HK-2 (cell line): ENCODE measurements at regions not wholly inside any gene's neighbourhood (a gene's known extent, or its start where the extent isn't known, plus 50 kb on each side); places are given as distances from the start of the nearest gene placed in this dataset.

Experiments
- DNase-seq: peaks from one replicate; pipeline ENCODE4 v3.0.0-alpha.2; 2018; ENCODE audit not compliant: unreplicated experiment

DNA sequence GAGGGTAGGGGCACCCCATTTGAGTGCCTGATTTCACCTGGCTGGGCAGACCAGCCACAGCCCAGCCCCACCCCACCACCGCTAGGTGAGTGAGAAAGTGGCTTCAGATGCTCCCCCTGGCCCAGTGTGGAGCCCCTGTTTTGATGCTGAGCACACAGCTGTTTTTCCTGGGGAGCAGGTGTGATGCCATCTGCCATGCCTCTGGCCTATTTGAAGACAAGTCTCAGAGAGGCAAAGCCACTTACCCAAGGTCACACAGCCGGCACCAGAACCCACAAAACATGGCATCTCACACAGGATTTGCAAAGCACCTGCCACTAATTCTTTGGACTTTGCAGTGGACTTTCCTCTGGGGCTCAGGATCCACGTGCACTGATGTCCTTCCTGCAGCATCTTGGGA is 131.3 kb downstream of the INHBB start:
- no peak for DNase-seq

DNA sequence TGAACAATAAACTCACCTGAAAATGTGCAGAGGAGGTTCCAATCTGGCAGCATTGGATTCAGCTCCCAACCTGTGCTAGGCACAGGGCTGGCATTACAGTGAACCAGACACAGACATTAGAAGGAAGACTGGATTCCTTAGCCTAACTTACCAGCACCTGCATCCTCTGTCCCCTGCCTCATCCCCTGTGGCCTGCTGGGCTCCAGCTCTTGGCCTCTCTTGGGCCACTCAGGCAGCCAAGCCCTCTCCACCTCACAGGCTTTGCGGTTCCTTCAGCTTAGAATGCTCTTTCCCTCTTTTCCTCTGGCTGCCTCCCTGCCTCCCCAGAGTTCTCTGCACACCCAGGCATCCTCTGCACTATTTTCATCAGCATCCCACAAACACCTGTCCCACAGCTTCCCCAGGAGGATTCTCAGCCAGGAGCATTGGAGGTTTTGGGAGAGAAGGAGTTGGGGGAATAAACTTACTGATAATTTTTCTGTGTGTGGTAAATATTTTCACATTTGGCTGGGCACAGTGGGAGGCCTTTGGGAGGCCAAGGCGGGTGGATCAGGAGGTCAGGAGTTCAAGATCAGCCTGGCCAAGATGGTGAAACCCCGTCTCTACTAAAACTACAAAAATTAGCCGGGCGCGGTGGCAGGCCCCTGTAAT is 132.0 kb downstream of the INHBB start:
- no peak for DNase-seq

DNA sequence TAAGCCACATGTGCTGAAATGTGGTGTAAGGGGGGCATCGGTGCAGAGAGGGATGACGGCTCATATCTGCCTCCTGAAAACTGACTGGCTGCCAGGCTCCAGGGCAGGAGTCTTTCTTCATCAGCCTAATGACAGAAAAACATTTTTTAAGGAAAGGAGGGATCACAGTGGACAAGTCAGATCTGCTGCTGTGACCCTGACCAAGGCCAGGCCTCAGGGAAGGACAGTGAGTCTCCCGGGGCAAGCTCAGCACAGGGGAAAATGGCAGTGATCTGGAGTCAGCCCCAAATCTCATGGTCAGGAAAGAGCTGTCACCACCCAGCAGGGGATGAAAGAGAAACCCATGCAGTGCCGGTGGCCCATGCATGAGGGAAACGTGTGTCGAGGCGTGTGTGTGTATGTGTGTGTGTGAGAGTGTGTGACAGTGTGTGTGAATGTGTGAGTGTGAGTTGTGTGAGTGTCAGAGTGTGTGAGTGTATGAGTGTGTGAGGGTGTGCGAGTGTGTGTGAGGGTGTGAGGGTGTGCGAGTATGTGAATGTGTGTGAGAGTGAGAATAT is 134.5 kb downstream of the INHBB start:
- DNase-seq = no peak

DNA sequence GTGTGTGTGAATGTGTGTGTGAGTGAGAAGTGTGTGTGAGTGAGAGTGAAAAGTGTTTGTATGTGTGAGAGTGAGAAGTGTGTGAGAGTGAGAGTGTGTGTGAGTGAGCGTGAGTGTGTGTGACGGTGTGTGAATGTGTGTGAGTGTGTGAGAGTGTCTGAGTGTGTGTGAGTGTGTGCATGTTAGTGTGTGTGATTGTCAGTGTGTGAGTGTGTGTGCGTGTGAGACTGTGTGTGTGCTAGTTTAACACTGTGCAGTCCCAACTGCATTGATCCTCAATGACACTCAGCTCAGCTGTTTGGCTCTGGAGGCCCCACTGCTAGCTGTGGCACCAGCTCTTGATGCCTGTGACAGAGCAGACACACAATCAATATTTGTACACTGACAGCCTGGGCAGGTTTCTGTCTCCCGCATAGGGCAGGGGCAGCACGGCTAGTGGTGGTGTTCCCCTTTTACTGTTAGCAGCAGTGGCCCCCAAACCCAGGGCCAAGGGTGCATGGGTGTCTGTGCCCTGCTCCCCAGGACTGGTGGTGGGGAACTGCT is 135.0 kb downstream of the INHBB start:
- no peak for DNase-seq

DNA sequence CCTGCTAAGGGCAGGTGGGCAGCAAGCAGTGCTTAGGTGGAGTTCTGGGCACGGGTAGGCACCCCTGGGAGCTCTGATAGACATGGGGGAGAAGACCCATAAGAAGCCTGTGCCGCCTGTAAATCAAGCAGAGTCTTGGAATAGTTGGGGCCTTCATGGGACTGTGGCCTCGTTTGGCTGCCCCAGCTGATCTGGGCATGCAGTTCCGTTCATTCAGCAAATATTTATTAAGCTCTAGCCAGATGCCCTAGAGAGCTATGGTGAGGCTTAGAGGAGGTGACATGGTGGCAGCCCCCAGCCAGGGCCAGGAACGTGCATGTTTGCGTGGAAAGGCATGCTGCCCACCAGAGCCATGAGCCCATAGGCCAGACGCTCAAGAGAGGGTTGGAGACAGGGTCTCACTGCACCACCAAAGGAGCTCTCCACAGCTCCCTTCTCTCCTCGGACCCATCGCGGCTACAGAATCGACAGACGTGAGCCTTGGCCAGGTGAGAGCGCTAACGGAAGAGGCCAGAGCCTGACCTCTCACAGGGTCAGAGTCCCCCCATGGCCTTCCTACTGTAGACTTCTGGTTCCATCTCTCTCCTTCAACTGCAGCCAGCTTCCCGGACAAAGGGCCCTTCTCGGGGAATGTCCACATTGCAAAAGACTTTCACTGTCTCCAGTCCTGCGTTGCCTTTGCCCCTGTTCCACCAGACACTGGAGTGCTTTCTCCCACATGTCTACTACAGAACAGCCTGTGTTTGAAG is 135.7 kb downstream of the INHBB start:
- no peak for DNase-seq

DNA sequence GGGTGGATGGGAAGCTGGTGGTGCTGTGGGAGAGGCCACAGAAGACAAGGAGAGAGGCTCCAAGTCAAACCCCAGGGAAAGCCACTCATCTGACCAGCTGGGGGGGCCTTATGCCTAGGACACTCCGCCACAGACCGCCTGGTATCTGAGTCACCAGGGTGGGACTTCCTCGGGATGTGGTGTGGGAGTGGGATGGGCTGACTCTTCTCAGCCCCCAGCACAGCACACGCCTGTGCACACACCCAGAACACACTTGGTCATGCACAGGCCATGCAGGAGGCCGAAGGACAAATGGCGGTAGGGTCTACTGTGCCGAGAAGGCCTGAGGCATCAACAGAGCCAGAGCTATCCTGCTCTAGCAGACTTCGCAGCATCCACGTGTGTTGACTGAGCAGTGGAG is 136.4 kb downstream of the INHBB start:
- no peak for DNase-seq

DNA sequence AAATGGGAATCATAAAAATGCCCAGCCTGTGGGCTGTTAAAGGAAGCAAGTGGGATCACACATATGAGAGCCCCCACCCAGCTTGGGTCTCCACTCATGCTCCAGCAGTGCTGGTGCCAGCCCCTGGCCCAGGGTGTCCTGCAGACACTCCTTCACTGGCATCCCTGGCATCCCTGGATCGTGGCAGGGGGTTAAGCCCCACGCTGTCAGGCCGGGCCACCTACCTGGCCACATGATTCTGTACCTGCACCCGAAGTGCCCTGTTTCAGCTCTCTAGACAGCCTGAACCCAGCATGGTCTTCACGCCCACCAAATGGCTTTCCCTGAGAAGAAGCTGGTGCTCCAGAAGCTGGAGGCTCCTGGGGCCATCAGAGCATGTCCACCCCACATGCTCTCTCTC is 137.4 kb downstream of the INHBB start:
- no peak for DNase-seq

DNA sequence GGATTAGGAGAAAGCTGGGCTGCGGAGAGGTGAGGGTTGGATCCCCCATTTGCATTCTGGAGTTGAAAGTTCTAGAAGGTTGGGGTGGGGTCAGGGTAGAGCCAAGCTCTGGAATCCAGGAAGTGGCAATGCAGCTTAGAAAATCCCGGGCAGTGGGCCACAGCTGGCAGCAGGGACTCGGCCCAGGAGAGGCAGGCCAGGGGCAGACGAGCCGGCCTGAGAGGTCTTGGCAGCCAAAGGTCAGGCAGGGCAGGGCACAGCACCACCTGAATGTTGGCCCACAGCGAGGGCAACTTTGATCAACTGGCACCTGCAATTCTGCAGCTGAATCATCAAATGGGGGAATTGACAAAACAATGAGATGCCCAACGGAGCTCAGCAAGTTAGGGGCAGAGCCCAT is 139.2 kb downstream of the INHBB start:
- DNase-seq = no peak

DNA sequence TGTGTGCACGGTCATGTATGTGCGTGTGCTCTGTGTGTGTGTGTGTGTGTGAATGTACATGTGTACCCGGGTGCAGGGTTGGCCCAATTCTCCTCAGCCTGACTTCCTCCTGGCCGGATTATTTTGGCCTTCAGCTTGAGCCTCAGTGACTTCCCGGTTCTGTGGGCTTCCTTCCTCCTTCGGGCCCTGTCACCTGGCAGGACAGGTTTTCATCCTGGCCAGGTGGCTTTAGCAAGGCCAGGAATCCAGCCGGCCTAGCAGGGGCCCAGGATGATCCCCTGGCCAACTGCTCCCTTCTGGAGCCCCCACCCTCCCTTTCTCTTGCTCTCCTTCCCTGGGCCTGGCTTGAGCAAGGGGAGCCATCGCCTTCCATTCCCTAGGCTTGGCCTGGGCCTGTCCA is 140.5 kb downstream of the INHBB start:
- DNase-seq = no peak

DNA sequence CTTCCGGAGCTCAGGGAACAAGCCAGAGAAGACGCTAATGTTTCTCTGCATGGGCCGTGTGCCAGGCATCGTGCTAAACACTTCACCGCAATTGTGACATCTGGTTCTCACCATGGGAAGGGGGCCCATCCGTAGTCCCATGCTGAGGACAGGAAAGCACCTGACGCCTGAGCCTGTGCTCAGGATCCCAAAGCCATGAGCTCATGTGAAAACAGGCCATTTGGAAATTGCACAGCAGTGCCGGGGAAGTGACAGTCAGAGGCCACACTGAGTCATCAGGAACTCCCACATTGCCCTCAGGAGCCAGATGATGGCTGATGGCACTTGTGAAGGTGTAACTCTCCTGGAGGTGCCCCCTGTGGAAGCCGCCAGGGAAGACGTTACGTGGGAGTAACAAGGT is 141.0 kb downstream of the INHBB start:
- no peak for DNase-seq

DNA sequence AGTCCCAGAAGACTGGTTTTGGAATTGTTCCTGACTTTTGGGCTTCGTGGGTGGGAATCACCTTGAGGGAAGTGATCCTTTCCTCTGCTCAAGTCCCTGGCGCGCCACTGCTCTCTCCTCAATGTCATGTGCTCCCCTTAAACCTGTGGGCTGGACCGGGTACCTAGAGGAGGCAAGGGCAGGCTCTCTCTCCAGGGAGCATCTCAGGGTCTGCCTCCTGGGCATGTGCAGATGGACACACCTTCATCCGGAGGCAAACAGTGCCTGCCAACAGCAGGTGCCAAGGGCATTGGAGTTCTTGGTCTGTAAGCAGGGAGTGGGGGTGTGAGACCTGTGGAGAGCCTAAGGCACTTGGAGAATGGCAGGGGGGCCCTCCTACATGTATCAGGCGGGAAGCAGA is 142.6 kb downstream of the INHBB start:
- no peak for DNase-seq

DNA sequence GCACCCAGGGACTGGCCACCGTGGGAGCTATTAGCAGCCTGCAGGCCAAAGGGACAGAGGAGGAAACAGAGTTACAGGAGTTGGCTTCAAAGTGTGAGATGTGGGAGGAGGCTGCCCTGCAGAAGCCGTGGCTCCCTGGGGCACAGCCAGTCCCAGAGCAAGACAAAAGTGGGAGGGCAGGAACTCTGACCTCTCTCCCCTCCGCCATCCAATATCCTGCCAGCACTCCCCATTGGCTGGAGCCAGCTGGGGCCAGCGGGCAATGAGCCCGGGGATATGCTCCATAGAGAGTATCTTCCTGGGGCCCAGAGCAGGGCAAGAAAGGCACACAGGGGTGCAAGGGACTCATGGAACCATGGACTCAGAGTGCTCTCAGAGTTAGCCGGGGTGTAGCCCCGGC is 143.1 kb downstream of the INHBB start:
- DNase-seq = no peak

DNA sequence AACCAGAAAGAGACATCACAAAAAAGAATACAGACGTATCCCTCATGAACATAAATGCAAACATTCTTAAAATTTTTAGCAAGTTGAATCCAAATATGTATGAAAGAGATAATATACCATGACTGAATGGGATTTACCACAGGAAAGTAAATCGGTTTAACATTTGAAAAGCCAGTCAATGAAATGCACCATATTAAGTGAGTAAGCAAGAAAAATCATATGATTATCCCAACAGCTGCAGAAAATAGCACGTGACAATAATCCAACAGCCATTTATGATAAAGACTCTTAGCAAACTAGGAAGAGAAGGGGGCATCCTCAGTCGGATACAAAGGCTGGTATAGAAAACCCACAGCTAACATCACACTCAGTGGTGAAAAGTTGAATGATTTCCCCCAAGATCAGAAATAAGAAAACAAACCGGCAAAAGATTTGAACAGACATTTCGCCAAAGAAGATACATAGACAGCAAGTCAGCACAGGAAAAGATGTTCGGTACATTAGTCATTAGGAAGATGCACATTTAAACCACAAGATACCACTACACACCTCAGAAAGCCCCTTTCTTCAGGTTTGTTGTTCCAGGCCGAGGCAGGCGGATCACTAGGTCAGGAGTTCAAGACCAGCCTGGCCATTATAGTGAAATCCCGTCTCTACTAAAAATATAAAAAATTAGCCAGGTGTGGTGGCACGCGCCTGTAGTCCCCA is 144.3 kb downstream of the INHBB start:
- DNase-seq = no peak

DNA sequence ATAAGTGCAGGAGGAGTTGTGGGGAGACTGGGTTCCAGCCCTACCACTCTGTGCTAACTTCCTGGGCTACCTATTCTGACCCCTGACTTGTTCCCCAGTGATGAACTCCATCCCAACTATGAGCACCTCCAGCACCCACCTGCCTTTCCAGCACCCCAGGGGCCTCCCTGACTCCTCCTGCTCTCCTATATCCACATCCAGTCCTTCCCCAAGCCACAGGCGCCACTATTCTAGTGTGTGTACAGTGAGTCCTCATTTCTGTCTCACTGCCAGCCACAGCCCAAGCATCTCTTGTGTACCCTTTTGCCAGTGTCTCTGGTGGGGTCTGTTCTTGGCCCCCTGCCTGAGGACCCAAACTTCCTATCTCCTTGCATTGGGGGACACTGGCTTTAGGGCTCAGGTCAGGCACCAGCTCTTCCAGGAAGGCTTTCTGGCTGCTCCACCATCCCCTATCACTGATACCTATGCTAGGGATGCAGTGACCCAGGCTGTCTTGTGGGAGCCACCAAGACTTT is 145.2 kb downstream of the INHBB start:
- DNase-seq = no peak

DNA sequence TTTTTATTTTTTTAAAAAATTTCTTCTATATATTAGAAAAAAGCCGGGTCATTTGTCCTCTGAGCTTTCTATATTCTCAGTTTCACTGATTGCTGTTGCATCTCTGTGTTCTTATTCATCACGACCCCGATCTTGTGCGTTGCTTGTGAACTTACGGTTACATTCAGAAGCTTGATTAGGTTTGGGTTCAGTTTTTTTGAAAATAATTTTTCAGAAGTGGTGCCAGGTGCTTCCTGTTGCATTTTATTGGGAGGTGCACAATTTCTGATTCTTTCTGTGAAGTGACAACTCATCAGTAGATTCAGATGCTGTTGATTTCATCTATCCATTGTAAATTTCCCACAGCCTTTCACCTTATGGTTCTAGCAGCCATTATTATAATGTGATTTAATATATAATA is 147.3 kb downstream of the INHBB start:
- DNase-seq = no peak

DNA sequence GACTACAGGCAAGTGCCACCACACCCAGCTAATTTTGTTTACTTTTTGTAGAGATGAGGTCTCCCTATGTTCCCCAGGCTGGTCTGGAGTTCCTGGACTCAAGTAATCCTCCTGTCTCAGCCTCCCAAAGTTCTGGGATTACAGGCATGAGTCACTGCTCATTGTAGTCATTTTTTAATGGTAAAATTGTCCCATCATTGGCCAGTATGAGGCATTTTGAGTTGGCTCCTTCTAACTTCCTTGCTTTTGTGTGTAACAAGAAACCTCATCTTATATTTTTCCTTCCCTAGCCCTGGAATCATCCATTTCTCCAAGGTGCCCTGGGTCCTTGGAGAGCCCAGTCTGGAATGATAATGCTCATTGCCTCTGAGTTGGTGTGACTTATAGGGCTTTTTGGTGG is 148.5 kb downstream of the INHBB start:
- DNase-seq = no peak

DNA sequence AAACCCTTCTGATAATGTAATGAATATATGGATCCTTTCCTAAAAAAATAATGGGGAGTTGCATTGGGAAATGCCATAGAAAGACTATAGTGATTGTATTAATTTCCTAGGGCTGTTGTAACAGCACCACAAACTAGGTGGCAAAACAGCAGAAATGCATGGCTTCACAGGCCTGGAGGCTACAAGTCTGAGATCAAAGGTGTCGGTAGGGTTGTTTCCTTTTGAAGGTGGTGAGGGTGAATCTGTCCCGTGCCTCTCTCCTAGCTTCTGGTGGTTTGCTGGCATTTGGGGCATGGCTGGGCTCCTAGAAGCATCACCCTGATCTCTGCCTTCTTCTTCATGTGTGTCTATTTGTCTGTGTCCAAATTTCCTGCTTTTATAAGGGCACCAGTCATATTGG is 149.7 kb downstream of the INHBB start:
- no peak for DNase-seq

DNA sequence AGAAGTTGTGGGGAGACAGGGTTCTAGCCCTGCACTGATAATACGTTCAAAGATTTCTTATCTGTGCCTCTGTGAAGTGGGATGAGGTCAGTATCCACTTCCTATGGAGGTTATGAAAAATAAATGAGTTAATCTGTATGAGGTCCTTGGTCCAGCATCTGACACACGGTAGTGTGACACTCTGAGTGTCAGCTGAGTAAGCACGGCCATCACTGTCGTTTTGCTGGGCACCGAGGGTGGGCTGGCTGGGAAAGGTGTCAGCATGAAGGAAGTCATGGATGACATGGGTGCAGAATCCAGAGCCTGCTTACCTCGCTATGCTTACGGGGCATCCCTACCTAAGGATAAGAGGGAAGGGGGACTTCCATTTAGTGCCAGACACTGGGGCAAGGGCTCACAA is 150.3 kb downstream of the INHBB start:
- no peak for DNase-seq

DNA sequence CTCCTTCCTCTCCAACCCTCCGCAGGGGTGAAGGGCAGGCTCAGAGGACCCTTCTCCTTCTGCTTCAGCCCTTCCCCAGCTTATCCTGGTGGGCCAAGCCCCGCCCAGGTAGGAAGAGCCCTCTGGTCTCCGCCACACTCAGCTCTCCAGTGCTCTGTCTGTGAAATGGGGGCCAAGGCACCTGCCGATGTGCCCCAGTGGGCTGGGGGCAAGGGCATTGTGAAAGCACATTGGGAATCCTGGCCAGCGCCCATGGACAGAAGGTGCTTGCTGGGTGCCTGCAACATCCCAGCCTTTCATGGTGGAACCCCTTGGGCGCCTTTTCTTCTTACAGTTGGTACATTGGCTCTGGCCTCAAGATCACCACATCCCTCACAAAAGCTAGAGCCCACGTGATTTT is 150.8 kb downstream of the INHBB start:
- DNase-seq = no peak

DNA sequence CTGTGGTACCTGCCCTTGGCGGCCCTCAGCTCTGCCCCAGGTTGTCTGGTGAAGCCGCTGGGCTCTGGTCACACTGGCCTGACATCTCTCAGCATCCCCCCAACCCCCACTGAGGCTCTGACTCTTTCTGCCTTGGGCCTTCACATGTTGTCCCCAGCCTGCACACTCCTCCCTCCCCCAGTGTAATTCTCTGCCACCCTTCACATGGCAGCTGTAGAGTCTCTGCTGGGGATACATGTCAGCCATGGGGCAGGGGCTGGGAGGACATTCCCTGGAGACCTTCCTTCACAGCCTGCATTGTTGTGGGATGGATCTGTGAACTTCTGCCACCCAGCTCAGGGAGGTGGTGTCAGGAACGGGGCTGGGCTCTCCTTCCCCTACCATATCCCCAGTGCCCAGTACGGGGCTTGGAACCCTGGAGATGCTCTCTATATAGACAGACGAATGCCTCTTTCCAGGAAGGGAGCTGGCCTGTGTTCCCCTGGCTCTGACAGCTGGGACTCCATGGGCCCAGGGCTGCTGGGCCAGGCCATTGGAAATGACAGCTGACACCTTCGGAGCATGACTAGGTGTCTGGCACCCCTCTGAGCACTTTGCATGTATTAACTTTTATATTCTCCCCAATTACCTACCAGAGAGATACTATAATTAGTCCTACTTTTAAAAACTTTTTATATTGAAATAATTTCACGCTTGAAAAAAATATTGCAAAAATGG is 151.5 kb downstream of the INHBB start:
- no peak for DNase-seq

DNA sequence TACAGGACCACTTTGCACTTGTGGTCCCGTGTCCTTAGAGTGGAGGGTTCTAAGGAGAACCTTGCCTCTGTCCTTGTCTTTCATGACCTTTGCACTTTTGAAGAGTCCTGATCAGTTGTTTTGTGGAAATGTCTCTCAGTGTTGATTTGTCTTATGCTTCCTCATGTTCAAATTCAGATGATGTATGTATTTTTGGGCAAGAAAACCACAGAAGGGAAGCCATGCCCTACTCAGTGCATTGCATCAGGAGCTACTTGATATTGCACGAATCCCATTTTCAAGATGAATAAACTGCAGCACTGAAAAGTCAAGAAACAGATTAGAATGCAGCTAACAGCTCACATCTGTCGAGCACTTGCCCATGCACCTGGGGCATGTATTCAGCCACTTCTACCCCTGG is 152.2 kb downstream of the INHBB start:
- DNase-seq = no peak
